WTC11 (cell line): ENCODE measurements at regions not wholly inside any gene's neighbourhood (a gene's known extent, or its start where the extent isn't known, plus 50 kb on each side); places are given as distances from the start of the nearest gene placed in this dataset.

ENCODE experiments used
- ATAC-seq: fragments of 200-7000 bp; cut with Tn5 transposase; 2 replicates; pipeline ENCODE4 v1.10.0; 2021; ENCODE audit warnings: mild to moderate bottlenecking, moderate library complexity
- CTCF ChIA-PET: fragments of 300-600 bp; sonication (Branson Sonifier 250); formaldehyde crosslinking; loops from one replicate; lab custom pipeline; 2021; ENCODE audit warnings: antibody characterized with exemption; lab: Charles Lee
- POLR2A ChIA-PET: fragments of 350-600 bp; sonication (Branson Sonifier 250); formaldehyde crosslinking; loops from one replicate; lab custom pipeline; 2021; ENCODE audit warnings: antibody characterized with exemption; lab: Charles Lee
- DNase-seq: peaks from one replicate; pipeline ENCODE4 v3.0.0; 2021; ENCODE audit warnings: low spot score
- H3K27ac Mint-ChIP-seq: 2 replicates; pipeline ENCODE4 v1.8.0; 2021; ENCODE audit warnings: mixed read lengths
- H3K27me3 Mint-ChIP-seq: 2 replicates; pipeline ENCODE4 v1.8.0; 2021; ENCODE audit warnings: low read depth, mild to moderate bottlenecking, moderate library complexity, mixed read lengths
- H3K36me3 Mint-ChIP-seq: 2 replicates; pipeline ENCODE4 v1.8.0; 2021; ENCODE audit warnings: mixed read lengths
- H3K4me1 Mint-ChIP-seq: 2 replicates; pipeline ENCODE4 v1.8.0; 2022; ENCODE audit warnings: mixed read lengths
- H3K4me3 Mint-ChIP-seq: 2 replicates; pipeline ENCODE4 v1.8.0; 2021; ENCODE audit warnings: mild to moderate bottlenecking, moderate library complexity, mixed read lengths
- H3K9me3 Mint-ChIP-seq: 2 replicates; pipeline ENCODE4 v1.8.0; 2021; ENCODE audit warnings: mixed read lengths
- AR ChIP-seq: fragments of 250-450 bp; sonication (Bioruptor Pico); IDR thresholded peaks from 2 replicates; pipeline ENCODE4 v1.9.0; 2021; ENCODE audit warnings: mild to moderate bottlenecking
- ATF1 ChIP-seq: sonication (generic); formaldehyde crosslinking; IDR thresholded peaks from 2 replicates; pipeline ENCODE4 v1.8.1; 2023; ENCODE audit warnings: mild to moderate bottlenecking, moderate library complexity, missing genetic modification reagents
- ATF2 ChIP-seq: sonication (generic); formaldehyde crosslinking; IDR thresholded peaks from 2 replicates; pipeline ENCODE4 v1.8.1; 2022; ENCODE audit warnings: low read depth, missing genetic modification reagents, borderline replicate concordance
- ETV6 ChIP-seq: sonication (generic); formaldehyde crosslinking; IDR thresholded peaks from 2 replicates; pipeline ENCODE4 v1.8.1; 2022; ENCODE audit warnings: mild to moderate bottlenecking, missing genetic modification reagents
- FOXJ3 ChIP-seq: sonication (generic); formaldehyde crosslinking; IDR thresholded peaks from 2 replicates; pipeline ENCODE4 v1.9.0; 2021; ENCODE audit warnings: missing genetic modification reagents, mild to moderate bottlenecking, borderline replicate concordance
- GABPB1 ChIP-seq: sonication (generic); formaldehyde crosslinking; IDR thresholded peaks from 2 replicates; pipeline ENCODE4 v1.8.1; 2023; ENCODE audit warnings: mild to moderate bottlenecking, missing genetic modification reagents
- MXD4 ChIP-seq: fragments of 250-450 bp; sonication (Bioruptor Pico); IDR thresholded peaks from 2 replicates; pipeline ENCODE4 v1.8.0; 2021; ENCODE audit warnings: mild to moderate bottlenecking, moderate library complexity, borderline replicate concordance
- MYBL2 ChIP-seq: sonication (generic); formaldehyde crosslinking; IDR thresholded peaks from 2 replicates; pipeline ENCODE4 v1.8.1; 2023; ENCODE audit warnings: mild to moderate bottlenecking, moderate library complexity, missing genetic modification reagents
- NR1H2 ChIP-seq: sonication (generic); formaldehyde crosslinking; IDR thresholded peaks from 2 replicates; pipeline ENCODE4 v1.9.0; 2021; ENCODE audit warnings: mild to moderate bottlenecking, moderate library complexity, missing genetic modification reagents
- PRDM15 ChIP-seq: sonication (generic); formaldehyde crosslinking; IDR thresholded peaks from 2 replicates; pipeline ENCODE4 v1.8.0; 2022; ENCODE audit warnings: missing genetic modification reagents
- RORB ChIP-seq: fragments of 250-450 bp; sonication (Bioruptor Pico); IDR thresholded peaks from 2 replicates; pipeline ENCODE4 v1.9.0; 2021; ENCODE audit warnings: mild to moderate bottlenecking
- SMAD3 ChIP-seq: sonication (generic); formaldehyde crosslinking; IDR thresholded peaks from 2 replicates; pipeline ENCODE4 v1.8.0; 2022; ENCODE audit warnings: missing genetic modification reagents, mild to moderate bottlenecking, borderline replicate concordance
- SOX15 ChIP-seq: fragments of 250-450 bp; sonication (Bioruptor Pico); IDR thresholded peaks from 2 replicates; pipeline ENCODE4 v1.9.0; 2021; ENCODE audit warnings: mild to moderate bottlenecking
- TEAD1 ChIP-seq: sonication (generic); formaldehyde crosslinking; IDR thresholded peaks from 2 replicates; pipeline ENCODE4 v1.8.0; 2022; ENCODE audit warnings: mild to moderate bottlenecking, missing genetic modification reagents
- ZNF121 ChIP-seq: sonication (generic); formaldehyde crosslinking; IDR thresholded peaks from 2 replicates; pipeline ENCODE4 v1.8.0; 2023; ENCODE audit warnings: missing genetic modification reagents
- ZNF138 ChIP-seq: sonication (generic); formaldehyde crosslinking; conservative IDR thresholded peaks from 2 replicates; pipeline ENCODE4 v1.8.1; 2022; ENCODE audit warnings: mild to moderate bottlenecking, moderate library complexity, missing genetic modification reagents
- ZNF671 ChIP-seq: fragments of 250-450 bp; sonication (Bioruptor Pico); IDR thresholded peaks from 2 replicates; pipeline ENCODE4 v1.8.0; 2021; ENCODE audit warnings: mild to moderate bottlenecking

- no peak overlapping the region for H3K27ac Mint-ChIP-seq
- peaks cover 33% of the 10 kb centered on the region for H3K9me3 Mint-ChIP-seq
- peaks cover 11% of the 10 kb centered on the region; the same call in 1 of the 2 replicates for H3K4me1 Mint-ChIP-seq
- peaks cover 15% of the 10 kb centered on the region for H3K36me3 Mint-ChIP-seq
- ATAC-seq, result peak; percentile 69
- ChIA-PET CTCF (no interaction called here), POLR2A (no interaction called here)
- no peak for TF ChIP-seq TEAD1
- no peak for TF ChIP-seq PRDM15 (CRISPR knock-in tag)
- TF ChIP-seq ETV6, result no peak
- no peak for TF ChIP-seq MYBL2
- TF ChIP-seq ZNF671 (CRISPR knock-in tag), result no peak
- no peak for TF ChIP-seq SOX15
- no peak for TF ChIP-seq GABPB1 (CRISPR knock-in tag)
- no peak for TF ChIP-seq AR (CRISPR knock-in tag)
- no peak for TF ChIP-seq ATF1
- no peak for TF ChIP-seq RORB (CRISPR knock-in tag)
- TF ChIP-seq ZNF121 (CRISPR knock-in tag), result no peak
- TF ChIP-seq ATF2 (CRISPR knock-in tag), result no peak
- TF ChIP-seq FOXJ3 (CRISPR knock-in tag), result no peak
- no peak for TF ChIP-seq MXD4 (CRISPR knock-in tag)
- TF ChIP-seq, all 79 proteins: peak for 0
- no peaks in the 10 kb centered on the region for H3K27me3 Mint-ChIP-seq
- no peak overlapping the region for H3K4me3 Mint-ChIP-seq
- no peak for DNase-seq
These were observed 253.1 kb upstream of the BTG1 start for GRCh38 chr12:92398565-92399309.

GRCh38 chr12:92396647-92397252 is 251.1 kb upstream of the BTG1 start:
- ATAC-seq (no peak), DNase-seq (no peak)
- Mint-ChIP-seq H3K27me3 (peaks cover 6% of the 10 kb centered on the region), H3K27ac (no peak overlapping the region), H3K4me3 (no peak overlapping the region), H3K9me3 (peaks cover 52% of the 10 kb centered on the region), H3K36me3 (peaks cover 32% of the 10 kb centered on the region), H3K4me1 (peaks cover 11% of the 10 kb centered on the region; the same call in 1 of the 2 replicates)
- no peak for TF ChIP-seq SMAD3 (CRISPR knock-in tag)
- POLR2A ChIA-PET, result no interaction called here
- CTCF ChIA-PET, result no interaction called here

GRCh38 chr12:92395322-92395721 is 249.7 kb upstream of the BTG1 start:
- Mint-ChIP-seq H3K27me3 (peaks cover 6% of the 10 kb centered on the region), H3K27ac (no peak overlapping the region), H3K4me3 (no peak overlapping the region), H3K4me1 (peaks cover 11% of the 10 kb centered on the region; the same call in 1 of the 2 replicates), H3K9me3 (peaks cover 61% of the 10 kb centered on the region), H3K36me3 (peaks cover 32% of the 10 kb centered on the region)
- ChIA-PET CTCF (no interaction called here), POLR2A (no interaction called here)
- DNase-seq, result no peak
- ATAC-seq, result no peak
- TF ChIP-seq NR1H2 (CRISPR knock-in tag) (no peak), PRDM15 (CRISPR knock-in tag) (no peak), ZNF138 (CRISPR knock-in tag) (no peak)
